ENCODE measurements at regions not wholly inside any gene's neighbourhood (a gene's known extent, or its start where the extent isn't known, plus 50 kb on each side); places are given as distances from the start of the nearest gene placed in this dataset.

DNA sequence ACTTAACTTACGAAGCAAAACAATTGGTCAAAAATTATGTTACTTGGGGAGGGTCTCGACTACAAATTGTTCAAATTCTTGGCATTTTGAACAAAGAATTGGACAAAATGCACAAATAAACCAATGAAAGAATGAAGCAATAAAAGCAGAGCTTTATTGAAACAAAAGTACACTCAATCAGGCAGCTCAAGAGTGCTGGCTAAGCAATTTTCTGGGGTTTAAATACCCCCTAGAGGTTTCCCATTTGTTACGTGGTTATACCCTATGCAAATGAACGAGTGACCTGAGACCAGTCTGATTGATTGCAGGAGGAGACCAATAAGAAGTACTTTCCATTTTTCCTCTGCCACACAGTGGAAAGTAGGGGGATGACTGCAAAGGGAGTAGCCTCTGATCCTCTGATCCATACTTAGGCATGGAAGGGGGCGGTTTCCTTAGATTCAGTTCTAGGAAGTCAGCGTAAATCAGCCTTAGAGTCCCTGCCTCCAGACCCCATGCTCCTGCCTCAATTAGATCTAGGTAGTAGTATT, 228.6 kb downstream of the EFNB2 start:
- H3K27ac ChIP-seq: no peak overlapping the region
- no peaks in the 10 kb centered on the region for H3K36me3 ChIP-seq (ENCODE audit: insufficient read depth)
- H3K4me3 ChIP-seq (IDR thresholded peaks at IDR 0.05; ENCODE audit: insufficient read depth, low read depth, low read length): no peak overlapping the region
- no peak overlapping the region for H3K4me2 ChIP-seq
- no peaks in the 10 kb centered on the region for H3K4me1 ChIP-seq (ENCODE audit: low read depth, poor library complexity, severe bottlenecking)
- no peak overlapping the region for H3K9ac ChIP-seq
- TF ChIP-seq, protein P1, sequence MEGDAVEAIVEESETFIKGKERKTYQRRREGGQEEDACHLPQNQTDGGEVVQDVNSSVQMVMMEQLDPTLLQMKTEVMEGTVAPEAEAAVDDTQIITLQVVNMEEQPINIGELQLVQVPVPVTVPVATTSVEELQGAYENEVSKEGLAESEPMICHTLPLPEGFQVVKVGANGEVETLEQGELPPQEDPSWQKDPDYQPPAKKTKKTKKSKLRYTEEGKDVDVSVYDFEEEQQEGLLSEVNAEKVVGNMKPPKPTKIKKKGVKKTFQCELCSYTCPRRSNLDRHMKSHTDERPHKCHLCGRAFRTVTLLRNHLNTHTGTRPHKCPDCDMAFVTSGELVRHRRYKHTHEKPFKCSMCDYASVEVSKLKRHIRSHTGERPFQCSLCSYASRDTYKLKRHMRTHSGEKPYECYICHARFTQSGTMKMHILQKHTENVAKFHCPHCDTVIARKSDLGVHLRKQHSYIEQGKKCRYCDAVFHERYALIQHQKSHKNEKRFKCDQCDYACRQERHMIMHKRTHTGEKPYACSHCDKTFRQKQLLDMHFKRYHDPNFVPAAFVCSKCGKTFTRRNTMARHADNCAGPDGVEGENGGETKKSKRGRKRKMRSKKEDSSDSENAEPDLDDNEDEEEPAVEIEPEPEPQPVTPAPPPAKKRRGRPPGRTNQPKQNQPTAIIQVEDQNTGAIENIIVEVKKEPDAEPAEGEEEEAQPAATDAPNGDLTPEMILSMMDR (conservative IDR thresholded peaks at IDR 0.05; ENCODE audit: low read depth, low read length): no peak
- H4K20me1 ChIP-seq (ENCODE audit: insufficient read depth): no peaks in the 10 kb centered on the region
- H2AFZ ChIP-seq (ENCODE audit: low read depth): no peak overlapping the region
- H3K79me2 ChIP-seq (ENCODE audit: insufficient read depth, low read depth): no peaks in the 10 kb centered on the region
- no peaks in the 10 kb centered on the region for H3K27me3 ChIP-seq (ENCODE audit: insufficient read depth, low read depth)

DNA sequence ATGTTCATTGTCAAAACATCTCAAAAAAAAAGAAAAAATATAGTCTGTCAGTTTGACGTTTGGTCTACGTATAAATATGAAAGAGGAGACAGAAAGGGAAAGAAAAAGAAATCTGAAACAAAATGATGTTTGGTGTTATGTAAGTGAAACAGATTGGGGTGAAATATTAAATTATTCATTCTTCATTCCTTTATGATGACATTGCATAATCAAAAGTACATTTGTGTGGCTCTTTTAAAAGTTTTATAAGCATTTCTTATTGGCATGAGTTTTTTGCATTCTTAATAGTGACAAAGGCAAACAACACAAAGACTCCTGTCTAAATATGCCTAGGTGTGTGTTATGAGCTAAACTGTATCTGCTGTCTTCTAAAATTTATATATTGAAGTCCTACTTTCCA, 232.6 kb downstream of the EFNB2 start:
- H3K27me3 ChIP-seq (ENCODE audit: insufficient read depth, low read depth): no peaks in the 10 kb centered on the region
- TF ChIP-seq, protein P1 (conservative IDR thresholded peaks at IDR 0.05; ENCODE audit: low read depth, low read length): no peak
- no peak overlapping the region for H3K9ac ChIP-seq
- H3K79me2 ChIP-seq (ENCODE audit: insufficient read depth, low read depth): no peaks in the 10 kb centered on the region
- H3K27ac ChIP-seq: no peak overlapping the region
- H3K36me3 ChIP-seq (ENCODE audit: insufficient read depth): no peaks in the 10 kb centered on the region
- H3K4me2 ChIP-seq: no peak overlapping the region
- no peaks in the 10 kb centered on the region for H4K20me1 ChIP-seq (ENCODE audit: insufficient read depth)
- no peak overlapping the region for H2AFZ ChIP-seq (ENCODE audit: low read depth)
- no peaks in the 10 kb centered on the region for H3K4me1 ChIP-seq (ENCODE audit: low read depth, poor library complexity, severe bottlenecking)
- no peak overlapping the region for H3K4me3 ChIP-seq (IDR thresholded peaks at IDR 0.05; ENCODE audit: insufficient read depth, low read depth, low read length)

DNA sequence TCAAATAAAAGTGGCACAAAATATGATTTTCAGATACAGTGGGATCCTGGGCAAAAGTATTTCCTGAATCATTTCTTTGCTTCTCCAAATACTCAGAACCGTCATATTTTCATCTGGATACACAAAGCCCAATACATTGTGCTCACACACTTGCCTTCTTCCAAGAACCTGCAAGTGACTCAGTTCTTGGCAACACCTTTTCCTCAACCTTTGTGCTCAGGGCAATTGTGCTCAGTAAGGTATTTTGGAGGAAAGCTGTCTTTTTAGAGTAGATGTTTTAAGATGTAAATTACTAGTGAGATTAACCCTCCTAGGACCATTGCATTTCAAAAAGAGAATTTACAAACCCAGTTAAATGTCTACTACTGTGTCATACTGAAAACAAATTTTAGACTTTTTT, 233.5 kb downstream of the EFNB2 start:
- H3K4me2 ChIP-seq: no peak overlapping the region
- H3K36me3 ChIP-seq (ENCODE audit: insufficient read depth): no peaks in the 10 kb centered on the region
- no peaks in the 10 kb centered on the region for H3K4me1 ChIP-seq (ENCODE audit: low read depth, poor library complexity, severe bottlenecking)
- H3K9ac ChIP-seq: no peak overlapping the region
- H3K79me2 ChIP-seq (ENCODE audit: insufficient read depth, low read depth): no peaks in the 10 kb centered on the region
- H2AFZ ChIP-seq (ENCODE audit: low read depth): no peak overlapping the region
- no peaks in the 10 kb centered on the region for H3K27me3 ChIP-seq (ENCODE audit: insufficient read depth, low read depth)
- no peak overlapping the region for H3K4me3 ChIP-seq (IDR thresholded peaks at IDR 0.05; ENCODE audit: insufficient read depth, low read depth, low read length)
- TF ChIP-seq, protein P1 (conservative IDR thresholded peaks at IDR 0.05; ENCODE audit: low read depth, low read length): no peak
- H3K27ac ChIP-seq: no peak overlapping the region
- H4K20me1 ChIP-seq (ENCODE audit: insufficient read depth): no peaks in the 10 kb centered on the region

DNA sequence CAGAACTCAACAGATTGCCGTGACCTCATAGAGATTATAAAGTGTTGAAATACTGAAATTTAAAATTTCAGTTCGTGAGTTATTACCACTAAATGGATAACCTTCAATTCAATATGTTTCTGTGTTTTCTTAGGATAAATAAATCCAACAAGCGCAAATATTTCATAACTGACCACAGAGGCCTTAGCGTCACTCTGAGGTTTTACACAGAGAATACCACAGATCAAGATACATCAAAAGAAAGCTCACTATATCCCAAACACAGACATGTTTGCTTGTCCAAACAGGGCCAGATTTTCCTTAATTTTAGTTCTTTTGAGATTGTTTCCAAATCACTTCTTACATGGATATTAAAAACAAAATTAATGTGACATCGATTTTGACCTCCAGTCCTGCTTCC, 235.8 kb downstream of the EFNB2 start:
- TF ChIP-seq, protein P1 (conservative IDR thresholded peaks at IDR 0.05; ENCODE audit: low read depth, low read length): no peak
- Histone ChIP-seq H3K9ac (no peak overlapping the region), H3K4me3 (IDR thresholded peaks at IDR 0.05; ENCODE audit: insufficient read depth, low read depth, low read length) (no peak overlapping the region), H3K4me2 (no peak overlapping the region), H3K27me3 (ENCODE audit: insufficient read depth, low read depth) (no peaks in the 10 kb centered on the region), H3K36me3 (ENCODE audit: insufficient read depth) (no peaks in the 10 kb centered on the region), H2AFZ (ENCODE audit: low read depth) (no peak overlapping the region), H3K27ac (no peak overlapping the region), H3K79me2 (ENCODE audit: insufficient read depth, low read depth) (no peaks in the 10 kb centered on the region), H3K4me1 (ENCODE audit: low read depth, poor library complexity, severe bottlenecking) (no peaks in the 10 kb centered on the region), H4K20me1 (ENCODE audit: insufficient read depth) (no peaks in the 10 kb centered on the region)

Data from KMS-11 (cell line).